GM12873 (cell line): ENCODE measurements at regions not wholly inside any gene's neighbourhood (a gene's known extent, or its start where the extent isn't known, plus 50 kb on each side); places are given as distances from the start of the nearest gene placed in this dataset.

Experiments
- TF ChIP-seq, protein P1 (sequence below): IDR thresholded peaks from 2 replicates; pipeline ENCODE4 v1.5.1; 2012; ENCODE audit warnings: low read depth, mild to moderate bottlenecking, moderate library complexity, low read length, control low read depth; ENCODE audit not compliant: insufficient read depth; ENCODE audit errors: missing control alignments

DNA sequence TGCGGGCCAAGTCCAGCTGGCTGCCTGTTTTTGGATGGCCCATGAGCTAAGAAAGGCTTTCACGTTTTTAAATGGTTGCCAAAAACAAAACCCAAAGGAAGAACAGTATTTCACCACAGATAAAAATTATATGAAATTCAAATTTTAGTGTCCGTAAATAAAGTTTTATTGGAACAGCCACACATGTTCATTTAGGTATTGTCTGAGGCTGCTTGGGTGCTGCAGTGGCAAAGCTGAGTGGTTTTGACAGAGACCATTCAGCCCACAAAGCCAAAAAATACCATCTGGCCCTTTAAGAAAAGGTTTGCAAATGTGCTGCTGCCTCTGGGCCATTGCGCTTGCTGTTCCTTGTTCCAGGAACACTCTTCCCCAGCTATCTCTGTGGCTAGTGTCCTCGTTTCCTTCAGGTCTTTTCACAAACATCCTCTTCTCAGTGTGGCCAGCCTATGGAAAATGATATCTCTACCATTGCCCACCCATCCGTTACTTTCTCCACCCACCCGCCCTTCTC lies 232.9 kb upstream of the CIBAR2 start:
- TF ChIP-seq, protein P1, sequence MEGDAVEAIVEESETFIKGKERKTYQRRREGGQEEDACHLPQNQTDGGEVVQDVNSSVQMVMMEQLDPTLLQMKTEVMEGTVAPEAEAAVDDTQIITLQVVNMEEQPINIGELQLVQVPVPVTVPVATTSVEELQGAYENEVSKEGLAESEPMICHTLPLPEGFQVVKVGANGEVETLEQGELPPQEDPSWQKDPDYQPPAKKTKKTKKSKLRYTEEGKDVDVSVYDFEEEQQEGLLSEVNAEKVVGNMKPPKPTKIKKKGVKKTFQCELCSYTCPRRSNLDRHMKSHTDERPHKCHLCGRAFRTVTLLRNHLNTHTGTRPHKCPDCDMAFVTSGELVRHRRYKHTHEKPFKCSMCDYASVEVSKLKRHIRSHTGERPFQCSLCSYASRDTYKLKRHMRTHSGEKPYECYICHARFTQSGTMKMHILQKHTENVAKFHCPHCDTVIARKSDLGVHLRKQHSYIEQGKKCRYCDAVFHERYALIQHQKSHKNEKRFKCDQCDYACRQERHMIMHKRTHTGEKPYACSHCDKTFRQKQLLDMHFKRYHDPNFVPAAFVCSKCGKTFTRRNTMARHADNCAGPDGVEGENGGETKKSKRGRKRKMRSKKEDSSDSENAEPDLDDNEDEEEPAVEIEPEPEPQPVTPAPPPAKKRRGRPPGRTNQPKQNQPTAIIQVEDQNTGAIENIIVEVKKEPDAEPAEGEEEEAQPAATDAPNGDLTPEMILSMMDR: no peak

DNA sequence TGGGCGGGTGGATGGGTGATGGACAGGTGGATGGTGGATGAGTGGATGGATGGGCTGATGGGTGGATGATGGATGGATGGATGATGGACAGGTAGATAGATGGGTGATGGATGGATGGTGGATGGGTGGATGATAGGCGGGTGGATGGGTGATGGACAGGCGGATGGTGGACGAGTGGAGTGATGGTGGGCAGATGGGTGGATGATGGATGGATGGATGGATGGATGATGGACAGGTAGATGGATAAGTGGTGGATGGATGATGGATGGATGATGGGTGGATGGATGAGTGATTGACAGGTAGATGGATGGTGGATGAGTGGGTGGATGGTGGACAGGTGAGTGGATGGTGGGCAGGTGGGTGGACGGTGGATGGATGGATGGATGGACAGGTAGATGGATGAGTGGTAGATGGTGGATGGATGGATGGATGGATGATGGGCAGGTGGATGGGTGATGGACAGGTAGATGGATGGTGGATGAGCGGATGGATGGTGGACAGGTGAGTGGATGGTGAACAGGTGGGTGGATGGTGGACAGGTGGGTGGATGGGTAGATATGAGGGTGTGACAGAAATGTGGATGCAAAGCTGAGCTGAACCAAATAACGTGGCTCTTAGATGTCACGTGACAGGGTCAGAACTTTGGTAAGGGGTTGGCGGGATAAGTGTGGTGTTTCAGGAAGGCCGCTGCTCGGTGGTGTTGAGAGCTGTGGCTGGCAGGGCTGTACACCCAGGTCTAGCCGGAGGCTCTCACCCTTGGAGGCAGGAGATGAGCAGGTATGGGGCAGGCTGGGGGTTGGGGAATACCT lies 234.3 kb upstream of the CIBAR2 start:
- TF ChIP-seq, protein P1: no peak

DNA sequence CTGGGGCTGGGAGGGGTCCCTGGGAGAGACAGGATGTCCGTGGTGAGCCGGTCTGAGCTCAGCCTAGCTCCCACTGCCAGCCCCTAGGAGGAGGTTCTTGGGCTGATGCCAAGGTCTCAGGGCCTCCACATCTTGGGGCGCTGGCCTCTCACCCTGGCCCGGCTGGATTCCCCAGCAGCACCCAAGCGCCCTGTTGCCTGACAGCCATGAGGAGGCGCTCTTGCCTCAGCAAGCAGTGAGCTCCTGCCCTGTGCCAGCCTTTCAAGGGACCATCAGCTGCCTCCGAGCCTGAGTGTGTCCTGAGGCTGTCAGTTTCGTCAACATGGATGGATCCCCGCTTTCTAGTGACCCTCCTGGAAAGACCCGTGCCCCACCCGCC lies 234.9 kb upstream of the CIBAR2 start:
- TF ChIP-seq, protein P1: peak; percentile 69

DNA sequence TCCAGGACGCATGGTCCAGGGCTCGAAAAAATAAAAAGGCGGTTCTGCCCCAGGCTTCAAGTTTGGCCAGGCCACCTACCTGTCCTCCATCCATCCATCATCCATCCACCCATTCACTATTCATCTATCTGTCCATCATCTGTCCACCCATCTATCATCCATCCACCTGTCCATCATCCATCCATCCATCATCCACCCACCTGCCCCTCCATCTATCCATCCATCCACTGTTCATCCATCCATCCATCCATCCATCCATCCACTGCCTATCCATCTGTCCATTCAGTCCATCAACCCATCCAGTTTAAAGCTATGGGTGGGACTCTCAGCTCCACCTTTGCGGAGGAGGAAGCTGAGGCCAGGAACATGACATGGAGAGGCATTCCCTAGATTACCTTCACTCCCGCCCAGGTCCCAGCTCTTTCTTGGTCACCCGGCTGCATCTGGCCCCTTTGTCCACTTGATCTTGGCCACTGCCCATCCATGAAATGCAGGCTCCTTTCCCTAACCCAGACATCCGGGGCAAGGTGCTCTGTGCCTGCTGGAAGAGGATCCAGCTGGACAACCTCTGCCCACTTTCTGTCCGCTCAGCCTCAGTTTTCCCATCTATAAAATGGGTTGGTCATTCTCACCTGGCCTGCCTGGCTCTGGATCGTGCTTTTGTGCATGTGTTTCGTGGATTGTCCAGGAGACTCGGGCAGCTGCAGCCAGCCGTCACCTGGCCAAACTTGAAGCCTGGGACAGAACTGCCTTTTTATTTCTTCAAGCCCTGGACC lies 236.0 kb upstream of the CIBAR2 start:
- TF ChIP-seq, protein P1: no peak

DNA sequence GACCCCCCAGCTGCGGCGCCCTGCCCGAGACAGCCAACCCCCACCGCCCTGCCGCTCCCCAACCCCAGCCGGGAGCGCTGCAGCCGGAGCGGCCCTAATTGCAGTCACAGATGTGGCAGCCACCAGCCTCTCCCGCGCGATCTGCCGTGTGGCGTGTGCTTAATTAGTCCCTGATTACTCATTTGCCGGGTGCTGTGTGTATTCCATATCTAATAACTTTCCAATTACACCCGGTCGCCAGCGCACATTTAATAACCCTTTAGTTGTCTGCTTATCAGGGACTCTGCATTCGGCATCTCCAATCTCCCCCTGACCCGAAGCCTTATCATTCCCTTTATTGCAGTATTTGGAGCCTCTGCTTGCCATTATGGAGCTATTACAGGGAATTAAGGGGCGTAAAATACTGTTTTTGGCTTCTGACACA lies 236.7 kb upstream of the CIBAR2 start:
- TF ChIP-seq, protein P1: no peak

DNA sequence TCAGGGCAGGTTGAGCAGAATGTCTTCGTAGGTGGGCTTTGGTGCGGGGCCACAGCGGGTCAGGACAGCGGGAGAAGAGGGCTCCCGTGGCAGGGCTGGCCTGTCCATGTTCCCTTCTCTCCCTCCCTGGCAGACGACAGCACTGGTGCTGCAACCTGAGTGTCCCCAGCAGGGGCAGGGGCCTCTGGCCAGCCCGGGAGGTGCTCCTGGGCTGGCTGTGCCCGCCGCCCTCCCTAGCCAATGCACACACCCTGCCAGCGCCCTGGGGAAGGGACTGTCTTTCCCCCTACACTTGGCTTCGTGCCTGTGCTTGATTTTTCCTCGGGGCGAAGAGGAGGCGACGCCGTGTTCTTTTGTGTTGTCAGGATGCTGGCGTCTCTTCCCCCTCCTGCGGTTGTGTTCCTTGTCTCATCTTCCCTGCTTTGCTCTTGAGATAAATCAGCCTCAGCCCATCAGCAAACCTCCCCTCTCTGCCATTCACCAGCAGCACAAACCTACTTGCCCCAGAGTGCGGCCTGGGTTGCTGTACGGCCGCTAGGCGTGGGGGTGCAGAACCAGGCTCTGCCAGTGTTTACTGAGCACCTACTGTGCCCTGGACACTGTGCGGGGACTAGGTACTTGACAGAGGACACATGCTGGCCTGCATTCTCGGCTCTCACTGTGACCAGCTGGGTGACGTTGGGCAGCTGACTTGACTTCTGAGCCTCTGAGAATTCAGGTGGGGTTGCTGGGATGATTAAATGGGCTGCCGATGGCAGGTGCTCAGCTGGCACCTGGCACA lies 237.3 kb upstream of the CIBAR2 start:
- TF ChIP-seq, protein P1: no peak
